Natural killer cell treated with Interleukin-12 subunit alpha and Interleukin-12 subunit beta and Interleukin-15 and Interleukin-18, amount 100 ng/mL, for 72 hours (primary cell): ENCODE measurements at regions not wholly inside any gene's neighbourhood (a gene's known extent, or its start where the extent isn't known, plus 50 kb on each side); places are given as distances from the start of the nearest gene placed in this dataset.
A peak's percentile ranks its signal among the peaks of the same experiment; 100 is the strongest.

Experiments used
- ATAC-seq, 2 donors: fragments of 150-1000 bp; cut with Tn5 transposase in 1 of 2; sonication (Bioruptor Pico), chemical (Tn5 transposase) in 1 of 2; 2 replicates each; pipeline ENCODE4 v1.10.0; 2021
- DNase-seq: peaks from one replicate; pipeline ENCODE4 v3.0.0; 2022; ENCODE audit warnings: low spot score
- H3K27ac Mint-ChIP-seq, 2 donors: 1 replicate in 1 of 2; 2 replicates in 1 of 2; pipeline ENCODE4 v1.8.0; 2022; ENCODE audit warnings: mixed read lengths in 2 of 2, mild to moderate bottlenecking in 1 of 2, moderate library complexity in 1 of 2
- H3K27me3 Mint-ChIP-seq, 2 donors: 1 replicate in 1 of 2; 2 replicates in 1 of 2; pipeline ENCODE4 v1.8.0; 2022; ENCODE audit warnings: mixed read lengths in 2 of 2
- H3K36me3 Mint-ChIP-seq: one replicate; pipeline ENCODE4 v1.8.0; 2022; ENCODE audit warnings: mixed read lengths
- H3K4me1 Mint-ChIP-seq, 2 donors: 1 replicate in 1 of 2; 2 replicates in 1 of 2; pipeline ENCODE4 v1.8.0; 2022; ENCODE audit warnings: low read depth in 2 of 2, mixed read lengths in 2 of 2, mild to moderate bottlenecking in 1 of 2
- H3K4me3 Mint-ChIP-seq: one replicate; pipeline ENCODE4 v1.8.0; 2022; ENCODE audit warnings: mixed read lengths
- H3K9me3 Mint-ChIP-seq: 2 replicates; pipeline ENCODE4 v1.8.0; 2022; ENCODE audit warnings: mixed read lengths

DNA sequence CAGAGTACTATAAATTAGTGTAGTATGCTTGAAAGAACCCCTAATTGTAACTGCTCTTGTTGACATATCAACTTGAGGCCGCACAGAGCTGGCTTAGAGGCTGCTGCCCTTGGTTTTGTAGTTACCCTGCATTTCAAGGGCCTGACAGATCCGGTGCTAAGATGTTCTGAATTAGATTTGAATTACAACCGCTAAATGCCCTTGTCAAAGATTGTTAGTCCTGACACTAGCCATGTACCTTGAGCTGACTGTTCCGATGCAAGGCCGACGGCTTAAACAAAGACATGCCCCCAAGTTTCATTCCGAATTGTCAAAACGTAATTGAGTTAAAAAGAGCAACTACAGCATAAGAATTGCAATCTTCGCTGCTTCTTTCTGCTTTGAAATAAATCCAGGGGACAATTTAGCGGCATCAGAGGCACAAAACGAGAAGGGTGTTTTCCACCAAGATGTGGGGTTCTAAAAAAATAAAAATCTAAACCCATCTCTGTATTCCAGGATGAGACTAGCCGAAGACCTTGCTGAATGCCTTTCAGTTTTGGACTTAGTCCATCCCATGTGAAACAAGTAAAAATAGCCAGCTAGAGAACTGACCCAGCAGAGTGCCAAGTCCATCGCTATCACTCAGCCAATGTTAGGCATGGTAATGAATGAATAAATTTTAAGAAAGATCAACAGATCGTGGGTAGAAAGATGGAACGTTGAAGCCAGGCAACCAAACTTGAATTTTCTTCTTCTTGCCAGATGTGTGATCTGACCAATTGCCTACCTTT, 148.7 kb downstream of the DICER1 start:
- Mint-ChIP-seq H3K27ac (no peak overlapping the region), H3K36me3 (no peaks in the 10 kb centered on the region), H3K4me3 (no peak overlapping the region), H3K27me3 (peaks cover 15 to 50% of the 10 kb centered on the region in 2 donors), H3K4me1 (no peaks in the 10 kb centered on the region), H3K9me3 (no peaks in the 10 kb centered on the region)
- ATAC-seq (no peak), DNase-seq (no peak)

DNA sequence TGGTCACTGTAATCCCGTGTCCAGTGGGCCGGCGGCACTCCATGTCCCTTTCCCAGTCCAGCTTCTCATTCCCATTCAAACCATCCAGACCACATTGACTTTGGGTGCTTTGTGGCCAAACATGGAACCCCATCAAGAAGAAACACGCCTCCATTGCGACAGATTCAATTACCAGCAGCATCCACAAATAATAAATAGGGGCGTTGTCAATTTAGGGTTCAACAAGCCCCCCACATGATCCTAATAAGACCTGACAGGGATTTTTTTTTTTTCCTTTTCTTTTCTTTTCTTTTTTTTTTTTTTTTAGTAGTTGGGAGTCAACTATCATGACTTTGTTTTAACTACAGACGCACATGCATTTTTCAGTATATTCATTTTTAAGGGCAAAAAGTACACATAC, 149.4 kb downstream of the DICER1 start:
- no peak for DNase-seq
- Mint-ChIP-seq H3K4me1 (no peaks in the 10 kb centered on the region), H3K27me3 (peaks cover 15 to 45% of the 10 kb centered on the region in 2 donors), H3K27ac (no peak overlapping the region), H3K36me3 (no peaks in the 10 kb centered on the region), H3K4me3 (no peak overlapping the region), H3K9me3 (no peaks in the 10 kb centered on the region)
- no peak for ATAC-seq

DNA sequence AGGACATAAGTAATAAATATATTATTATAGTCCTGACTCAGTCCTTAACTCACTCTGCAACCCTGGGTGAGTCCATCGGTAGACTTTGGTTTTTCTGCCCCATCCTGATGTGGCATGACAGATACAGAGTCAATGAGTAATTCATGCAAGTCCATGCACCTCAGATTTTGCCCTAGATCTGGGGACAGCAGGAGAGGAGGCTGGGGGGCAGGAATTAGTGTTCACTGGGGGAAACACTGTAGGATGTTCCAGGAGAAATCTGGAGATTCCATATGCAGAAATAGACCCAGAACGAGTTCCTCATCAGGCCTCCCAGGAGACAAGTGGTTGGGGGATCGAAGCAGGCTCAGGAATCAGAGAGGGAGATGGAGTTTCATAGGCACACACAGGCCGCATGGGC, 150.8 kb downstream of the DICER1 start:
- H3K9me3 Mint-ChIP-seq, result no peaks in the 10 kb centered on the region

DNA sequence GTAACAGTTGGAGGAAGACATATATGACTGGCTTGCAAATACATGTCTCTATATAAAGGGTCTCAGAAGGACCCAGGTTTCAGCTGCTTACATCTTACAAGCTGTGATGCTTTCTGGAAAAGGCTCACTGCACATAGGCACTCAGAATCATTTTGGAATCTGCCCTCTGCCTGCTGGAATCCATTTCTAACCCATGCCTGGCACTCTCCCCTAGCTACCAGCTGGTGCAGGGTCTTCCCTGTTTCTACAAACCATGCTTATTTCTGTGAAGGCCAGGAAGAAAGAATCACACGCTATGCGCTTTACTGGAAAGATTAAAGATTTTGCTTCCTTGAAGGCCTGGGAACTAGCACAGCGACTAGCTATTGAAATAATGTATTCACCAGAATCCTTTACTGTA, 151.3 kb downstream of the DICER1 start:
- Mint-ChIP-seq H3K4me3 (no peak overlapping the region), H3K36me3 (no peaks in the 10 kb centered on the region), H3K27ac (no peak overlapping the region), H3K9me3 (no peaks in the 10 kb centered on the region), H3K27me3 (peaks cover 16 to 39% of the 10 kb centered on the region in 2 donors), H3K4me1 (no peaks in the 10 kb centered on the region)
- DNase-seq (no peak), ATAC-seq (no peak)

More for the DNA sequence above, 150.8 kb downstream of the DICER1 start:
- no peak for ATAC-seq
- no peak overlapping the region for H3K4me3 Mint-ChIP-seq
- peaks cover 15 to 38% of the 10 kb centered on the region in 2 donors for H3K27me3 Mint-ChIP-seq
- no peak overlapping the region for H3K27ac Mint-ChIP-seq
- no peak for DNase-seq
- H3K36me3 Mint-ChIP-seq, result no peaks in the 10 kb centered on the region
- no peaks in the 10 kb centered on the region for H3K4me1 Mint-ChIP-seq

DNA sequence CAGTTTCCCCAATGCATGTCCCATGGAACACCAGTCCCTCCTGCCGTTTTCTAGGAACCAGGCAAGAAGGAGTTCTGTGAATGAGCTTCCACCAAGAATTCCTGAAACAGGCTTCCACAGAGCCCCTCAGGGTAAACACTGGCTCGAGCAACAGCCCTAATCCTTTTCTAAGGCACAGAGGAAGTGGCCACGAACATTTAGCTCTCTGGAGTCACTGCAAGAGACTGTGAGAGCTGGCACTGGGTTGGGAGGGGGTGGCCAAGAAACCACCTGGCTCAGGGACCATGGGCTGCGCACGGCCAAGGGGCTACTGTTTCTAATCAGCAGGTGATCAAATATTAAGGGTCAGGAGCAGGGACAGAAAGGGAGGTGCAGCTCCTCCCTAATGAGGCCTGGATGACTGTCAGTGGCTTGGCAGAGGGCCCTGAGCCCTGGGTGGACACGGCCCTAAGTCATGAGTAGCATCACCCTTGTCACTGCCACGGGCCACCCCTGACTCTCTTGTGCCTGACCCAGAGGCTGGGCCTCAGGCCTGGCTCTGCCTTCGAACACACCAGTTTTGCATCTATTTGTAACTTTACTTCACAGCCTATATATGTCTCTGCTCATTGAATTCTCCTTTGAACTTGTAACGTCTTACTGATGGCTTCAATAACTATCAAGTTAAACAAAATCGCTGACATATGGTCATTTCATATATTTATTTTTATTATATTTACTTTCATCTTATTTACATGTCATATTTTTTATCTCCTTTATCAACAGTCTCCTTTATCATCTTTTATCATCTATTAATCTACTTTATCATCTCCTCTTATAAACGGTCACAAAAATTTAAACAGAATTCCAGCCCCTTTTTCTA, 154.0 kb downstream of the DICER1 start:
- Mint-ChIP-seq H3K36me3 (no peaks in the 10 kb centered on the region), H3K9me3 (no peaks in the 10 kb centered on the region), H3K27me3 (peaks cover 19 to 39% of the 10 kb centered on the region in 2 donors), H3K27ac (no peak overlapping the region), H3K4me3 (no peak overlapping the region), H3K4me1 (no peaks in the 10 kb centered on the region)
- no peak for ATAC-seq
- DNase-seq, result no peak

DNA sequence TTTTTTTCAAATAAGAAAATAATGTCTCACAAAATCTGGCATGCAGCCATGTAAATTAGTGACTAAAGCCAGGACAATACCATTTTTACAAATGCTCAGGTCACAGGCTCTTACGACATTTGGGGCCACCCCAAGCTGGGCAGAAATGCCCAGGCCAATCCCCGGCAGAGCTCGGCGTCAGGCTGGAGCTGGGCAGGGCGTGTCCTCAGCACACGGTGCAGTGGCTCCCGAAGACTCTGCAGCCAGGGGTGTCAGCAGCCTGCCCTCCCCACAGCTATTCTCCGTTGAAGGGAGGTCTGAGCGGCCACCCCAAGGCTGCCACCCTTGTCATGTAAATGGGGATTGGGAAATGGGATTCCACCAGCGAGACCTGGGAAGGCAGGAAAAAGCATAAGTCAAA, 158.6 kb downstream of the DICER1 start:
- Mint-ChIP-seq H3K4me1 (peaks cover 0 to 3% of the 10 kb centered on the region in 2 donors), H3K9me3 (no peaks in the 10 kb centered on the region), H3K27me3 (peaks cover 22 to 26% of the 10 kb centered on the region in 2 donors), H3K36me3 (no peaks in the 10 kb centered on the region), H3K4me3 (no peak overlapping the region), H3K27ac (no peak overlapping the region)
- ATAC-seq (peak in 1 of 2 donors; percentile 50), DNase-seq (no peak)

DNA sequence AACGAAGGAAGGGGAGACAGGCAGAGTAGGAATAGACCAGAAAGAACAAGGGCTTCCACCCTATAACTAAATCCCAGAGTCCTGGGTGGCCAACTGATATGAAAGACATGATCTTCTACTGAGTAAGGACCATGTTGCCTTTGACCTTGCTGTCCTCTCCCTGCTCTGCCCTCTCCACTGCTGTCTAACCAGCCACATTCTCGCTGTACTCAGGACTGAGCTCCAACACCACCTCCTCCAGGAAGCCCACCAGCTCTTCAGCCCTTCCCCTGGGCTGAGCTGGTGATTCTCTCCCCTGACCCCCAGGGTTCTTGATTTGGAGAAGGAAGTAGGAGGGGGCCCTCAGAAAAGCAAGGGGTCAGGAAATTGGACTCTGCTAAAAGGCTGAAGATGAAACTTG, 159.2 kb downstream of the DICER1 start:
- no peaks in the 10 kb centered on the region for H3K9me3 Mint-ChIP-seq
- no peak for DNase-seq
- H3K27ac Mint-ChIP-seq, result no peak overlapping the region
- ATAC-seq, result no peak
- H3K36me3 Mint-ChIP-seq, result no peaks in the 10 kb centered on the region
- H3K4me1 Mint-ChIP-seq, result peaks cover 0 to 3% of the 10 kb centered on the region in 2 donors
- H3K4me3 Mint-ChIP-seq, result no peak overlapping the region
- H3K27me3 Mint-ChIP-seq, result peaks cover 22 to 26% of the 10 kb centered on the region in 2 donors

DNA sequence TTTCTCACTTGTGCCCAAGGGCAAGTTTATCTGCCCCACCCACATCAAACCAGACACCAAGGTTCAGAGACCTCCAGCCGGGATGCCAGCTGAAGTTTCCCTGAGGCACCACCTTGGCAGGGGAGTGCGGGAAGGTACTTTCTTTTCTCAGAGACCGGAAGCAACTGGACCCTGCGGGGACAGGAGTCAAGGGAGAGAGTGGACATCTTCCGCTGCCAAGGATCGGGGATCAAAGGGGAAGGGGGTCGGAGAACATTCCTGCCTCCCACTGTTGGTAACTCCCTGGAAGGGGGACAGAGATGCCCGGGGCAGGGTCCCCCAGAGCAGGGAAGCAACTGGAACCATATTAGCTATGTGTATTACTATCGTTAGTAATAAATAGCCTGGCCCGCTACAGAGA, 161.8 kb downstream of the DICER1 start:
- no peaks in the 10 kb centered on the region for H3K9me3 Mint-ChIP-seq
- no peak overlapping the region for H3K27ac Mint-ChIP-seq
- H3K4me1 Mint-ChIP-seq, result peaks cover 0 to 3% of the 10 kb centered on the region in 2 donors
- no peaks in the 10 kb centered on the region for H3K36me3 Mint-ChIP-seq
- peaks cover 22 to 32% of the 10 kb centered on the region in 2 donors for H3K27me3 Mint-ChIP-seq
- ATAC-seq, result no peak
- no peak for DNase-seq
- H3K4me3 Mint-ChIP-seq, result no peak overlapping the region

DNA sequence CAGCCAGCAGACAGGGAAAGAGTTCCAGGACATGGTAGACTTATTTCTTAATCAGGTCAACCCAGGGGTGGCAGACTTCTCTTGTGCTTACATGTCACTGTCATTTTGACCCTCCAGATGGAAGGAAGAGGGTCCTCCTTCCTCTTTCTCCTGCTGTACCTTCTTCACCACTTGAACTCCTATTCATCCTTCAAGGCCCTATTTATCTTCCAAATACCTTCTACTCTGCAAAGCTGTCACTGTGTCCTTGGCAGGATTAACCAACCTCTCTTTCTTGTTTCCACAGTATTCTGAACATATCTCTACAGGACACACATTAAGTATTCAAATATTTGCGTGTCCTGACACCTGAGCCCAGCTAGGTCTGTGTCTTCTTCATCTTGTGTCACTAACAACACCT, 163.1 kb downstream of the DICER1 start:
- ATAC-seq (no peak), DNase-seq (no peak)
- Mint-ChIP-seq H3K9me3 (no peaks in the 10 kb centered on the region), H3K27me3 (peaks cover 17 to 31% of the 10 kb centered on the region in 2 donors), H3K36me3 (no peaks in the 10 kb centered on the region), H3K27ac (no peak overlapping the region), H3K4me1 (peaks cover 0 to 3% of the 10 kb centered on the region in 2 donors), H3K4me3 (no peak overlapping the region)

DNA sequence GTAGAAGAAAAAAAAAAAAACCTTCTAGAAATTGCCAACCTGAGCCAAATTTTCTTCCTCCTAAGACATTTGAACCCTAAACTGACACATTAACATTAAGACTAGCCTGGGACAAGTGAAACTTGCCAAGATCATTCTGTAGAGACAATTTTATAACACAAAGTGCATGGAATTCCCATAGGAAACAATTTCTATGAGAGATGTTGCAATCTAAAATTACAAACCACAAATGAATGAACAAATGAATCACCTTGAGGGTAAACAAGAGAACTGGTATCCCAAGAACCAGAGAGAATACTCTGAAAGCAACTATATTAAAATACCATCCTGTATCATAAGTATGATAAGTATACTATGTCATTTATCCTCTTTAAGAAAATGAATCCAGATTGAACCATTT, 165.3 kb downstream of the DICER1 start:
- H3K36me3 Mint-ChIP-seq, result peaks cover 5% of the 10 kb centered on the region
- ATAC-seq, result no peak
- H3K4me1 Mint-ChIP-seq, result no peaks in the 10 kb centered on the region
- no peak for DNase-seq
- no peak overlapping the region for H3K27ac Mint-ChIP-seq
- no peak overlapping the region for H3K4me3 Mint-ChIP-seq
- H3K9me3 Mint-ChIP-seq, result peaks cover 3% of the 10 kb centered on the region
- H3K27me3 Mint-ChIP-seq, result peaks cover 9 to 18% of the 10 kb centered on the region in 2 donors

DNA sequence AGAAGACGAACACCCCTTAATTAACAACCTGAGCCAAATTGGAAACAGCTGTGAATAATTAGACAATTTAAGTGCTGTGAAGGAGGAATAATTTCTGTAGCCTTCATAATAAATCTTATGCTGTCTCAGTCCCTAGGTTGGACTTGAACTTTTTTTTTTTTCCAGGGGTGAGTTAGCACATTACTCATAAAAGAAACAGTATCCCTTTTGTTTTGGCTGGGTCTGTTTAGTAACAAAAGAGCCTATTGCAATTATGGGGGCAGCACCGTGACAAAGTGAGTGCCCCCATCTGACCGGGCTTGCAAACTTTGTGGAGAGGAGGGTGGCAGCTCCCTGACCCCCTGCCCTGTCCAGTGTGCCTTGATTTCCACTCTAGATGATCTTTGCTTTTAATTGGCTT, 167.4 kb downstream of the DICER1 start:
- peaks cover 15% of the 10 kb centered on the region for H3K36me3 Mint-ChIP-seq
- peaks cover 3% of the 10 kb centered on the region for H3K9me3 Mint-ChIP-seq
- no peak for DNase-seq
- H3K4me1 Mint-ChIP-seq, result no peaks in the 10 kb centered on the region
- H3K27me3 Mint-ChIP-seq, result peaks cover 20 to 33% of the 10 kb centered on the region in 2 donors
- no peak overlapping the region for H3K27ac Mint-ChIP-seq
- no peak overlapping the region for H3K4me3 Mint-ChIP-seq
- no peak for ATAC-seq

DNA sequence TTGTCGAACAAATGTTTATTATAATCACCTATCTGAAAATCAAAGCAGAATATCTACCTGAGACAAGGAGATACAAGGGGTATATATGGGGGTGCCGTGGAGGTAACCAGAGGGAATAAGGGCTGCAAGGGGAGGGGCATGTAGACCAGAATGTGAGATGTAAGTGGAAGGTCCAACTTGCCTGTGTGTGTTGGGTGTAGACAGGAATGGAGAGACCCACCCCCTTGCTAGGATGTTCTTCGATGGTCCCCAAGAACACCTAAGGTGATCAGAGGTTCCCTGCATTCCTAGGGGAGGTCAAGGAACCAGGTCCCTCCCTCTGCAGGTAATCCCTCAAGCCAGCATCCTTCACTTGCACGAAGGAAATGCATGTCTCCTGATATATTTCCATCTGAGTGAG, 167.9 kb downstream of the DICER1 start:
- Mint-ChIP-seq H3K27me3 (peaks cover 23 to 38% of the 10 kb centered on the region in 2 donors), H3K4me1 (no peaks in the 10 kb centered on the region), H3K36me3 (peaks cover 16% of the 10 kb centered on the region), H3K27ac (no peak overlapping the region), H3K4me3 (no peak overlapping the region), H3K9me3 (peaks cover 3% of the 10 kb centered on the region)
- ATAC-seq (no peak), DNase-seq (no peak)

DNA sequence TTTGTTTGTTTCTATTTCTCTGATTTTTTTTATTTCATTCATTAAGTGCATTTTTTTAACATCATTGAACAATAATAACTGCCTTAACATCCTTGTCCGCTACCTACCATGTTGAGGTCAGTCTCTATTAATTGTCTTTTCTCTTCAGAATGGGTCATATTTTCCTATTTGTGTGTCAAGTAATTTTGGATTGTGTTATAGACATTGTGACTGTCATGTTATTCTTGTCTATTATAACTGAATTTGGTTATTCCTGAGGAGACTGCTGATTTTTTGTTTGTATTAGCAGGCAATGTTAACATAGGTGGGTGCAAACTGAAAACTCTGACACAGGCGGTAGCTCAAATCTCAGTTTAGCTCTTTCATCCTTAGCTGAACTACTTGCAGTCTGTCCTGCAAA, 169.9 kb downstream of the DICER1 start:
- Mint-ChIP-seq H3K27ac (no peak overlapping the region), H3K36me3 (peaks cover 22% of the 10 kb centered on the region), H3K27me3 (peaks cover 30 to 55% of the 10 kb centered on the region in 2 donors), H3K9me3 (peaks cover 3% of the 10 kb centered on the region), H3K4me1 (no peaks in the 10 kb centered on the region), H3K4me3 (no peak overlapping the region)
- DNase-seq (no peak), ATAC-seq (no peak)

DNA sequence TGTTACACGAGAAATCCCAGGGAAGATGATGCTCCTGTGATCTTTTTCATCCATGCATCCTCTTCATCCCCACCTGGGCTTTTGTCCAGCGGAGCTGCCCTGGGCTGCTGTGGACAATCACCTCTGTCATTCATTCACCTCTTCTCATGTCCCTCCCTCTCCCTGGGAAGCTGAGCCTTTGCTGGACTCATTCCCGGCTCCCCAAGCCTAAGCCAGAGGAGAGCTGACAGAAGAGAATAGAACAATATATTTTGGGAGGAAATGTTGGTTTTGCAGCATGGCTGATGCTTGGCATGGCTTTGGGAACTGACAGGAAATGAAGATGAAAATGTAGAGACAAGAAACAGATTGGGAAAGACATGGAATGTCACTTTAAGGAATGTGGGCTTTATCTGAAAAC, 177.4 kb downstream of the DICER1 start:
- Mint-ChIP-seq H3K36me3 (peaks cover 7% of the 10 kb centered on the region), H3K27ac (no peak overlapping the region), H3K27me3 (peaks cover 16 to 28% of the 10 kb centered on the region in 2 donors), H3K4me3 (no peak overlapping the region), H3K4me1 (peaks cover 0 to 3% of the 10 kb centered on the region in 2 donors), H3K9me3 (no peaks in the 10 kb centered on the region)
- DNase-seq (no peak), ATAC-seq (no peak)
